ENCODE measurements at regions not wholly inside any gene's neighbourhood (a gene's known extent, or its start where the extent isn't known, plus 50 kb on each side); places are given as distances from the start of the nearest gene placed in this dataset.

DNA sequence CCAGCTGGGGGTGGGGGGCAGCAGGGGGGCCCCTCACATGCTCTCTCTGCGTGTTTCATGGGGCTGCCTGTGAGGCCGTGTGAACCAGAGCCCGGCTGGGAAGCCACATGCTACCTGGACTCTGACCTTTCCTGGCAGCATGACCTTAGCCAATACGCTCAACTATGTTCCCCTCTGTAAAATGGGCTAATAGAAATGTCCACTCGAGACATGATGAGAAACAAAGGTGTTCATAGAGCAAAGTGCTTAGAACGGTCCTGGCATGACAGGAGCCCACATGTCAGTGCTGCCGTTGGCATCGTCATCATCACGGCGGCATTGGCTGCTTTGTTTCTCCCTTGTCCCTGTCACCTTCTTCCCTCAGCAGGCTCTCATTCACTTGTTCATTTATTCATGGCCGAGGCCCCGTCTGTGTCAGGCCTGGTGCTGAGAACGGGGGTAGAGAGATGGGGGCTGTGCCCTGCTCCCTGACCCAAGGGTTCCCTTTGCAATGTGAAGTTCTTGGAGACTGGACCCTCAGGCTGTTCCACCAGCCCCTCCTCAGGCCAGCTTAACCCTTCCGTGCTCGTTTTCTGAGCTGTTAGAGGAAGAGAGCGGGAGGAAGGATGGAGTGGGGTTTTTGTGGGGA is 291.4 kb downstream of the SEC14L1 start:
- H3K79me2 ChIP-seq (ENCODE audit: control insufficient read depth in 1 of 2, insufficient read depth in 2 of 2, low read length in 2 of 2): peaks cover 0 to 65% of the 10 kb centered on the region in 2 experiments; a peak in 2 of 4 replicates
- CTCF ChIA-PET (ENCODE audit: partially characterized antibody): interaction anchor here (0.6 to 24.6 kb wide), 15 partner anchors 15 to 785 kb away, joined by 3 to 512 read pairs (median 5); no protein-coding TSS in a partner anchor
- no peak overlapping the region for H3K23ac ChIP-seq (ENCODE audit: insufficient read length)
- H3K14ac ChIP-seq (ENCODE audit: insufficient read length): no peak overlapping the region
- H3K4me2 ChIP-seq (ENCODE audit: insufficient read depth in 1 of 2, low read depth in 2 of 2, low read length in 2 of 2): no peak overlapping the region
- no peaks in the 10 kb centered on the region for H3K36me3 ChIP-seq (ENCODE audit: control insufficient read depth in 2 of 4, insufficient read depth in 4 of 4, low read length in 3 of 4)
- H2BK120ac ChIP-seq (replicated peaks; ENCODE audit: low read depth, low read length): no peak overlapping the region
- no peak overlapping the region for H3K4ac ChIP-seq (replicated peaks; ENCODE audit: insufficient read length, low read depth, low read length)
- no peaks in the 10 kb centered on the region for H3K23me2 ChIP-seq (ENCODE audit: low read depth, low read length)
- no peak overlapping the region for H2BK12ac ChIP-seq (ENCODE audit: low read depth, low read length)
- no peak overlapping the region for H3K56ac ChIP-seq (replicated peaks; ENCODE audit: insufficient read length, low read depth, low read length)
- H3K9ac ChIP-seq (replicated peaks in 1 of 4; ENCODE audit: extremely low read depth in 1 of 4, low read depth in 3 of 4, low read length in 3 of 4): no peak overlapping the region
- H2BK5ac ChIP-seq (ENCODE audit: low read depth, low read length): peak overlapping the region; percentile 9; the same call in 1 of the 2 replicates
- H2AFZ ChIP-seq (ENCODE audit: low read length): no peak overlapping the region
- H2AK5ac ChIP-seq (ENCODE audit: low read depth, low read length): no peak overlapping the region
- no peaks in the 10 kb centered on the region for H3K27me3 ChIP-seq (replicated peaks in 1 of 4; ENCODE audit: control insufficient read depth in 3 of 4, extremely low read depth in 1 of 4, insufficient read depth in 3 of 4, low read length in 3 of 4)
- H3K4me3 ChIP-seq (ENCODE audit: extremely low read depth in 1 of 4, insufficient read depth in 2 of 4, low read depth in 3 of 4, low read length in 4 of 4): no peak overlapping the region
- H3K18ac ChIP-seq (ENCODE audit: extremely low read depth, low read length): no peak overlapping the region
- no peak overlapping the region for H4K8ac ChIP-seq (ENCODE audit: extremely low read depth, insufficient read depth, low read length)
- peaks cover 0 to 61% (median 48%) of the 10 kb centered on the region in 4 experiments; a peak in 6 of 7 replicates for H3K4me1 ChIP-seq (replicated peaks in 1 of 4; ENCODE audit: control insufficient read depth in 3 of 4, insufficient read depth in 4 of 4, low read length in 3 of 4)
- H4K5ac ChIP-seq (ENCODE audit: insufficient read length, low read depth, low read length): no peak overlapping the region
- DNase-seq (ENCODE audit: low read depth in 1 of 2, low spot score in 2 of 2): no peak
- 76% methylated on average over 16 of the region's 16 CpGs; no CpG with 5 or more reads in 1 of the 2 experiments for WGBS, 2 experiments (ENCODE audit: extremely low coverage in 1 of 2, insufficient coverage in 1 of 2, insufficient read length in 1 of 2, insufficient replicate concordance in 2 of 2, low coverage in 1 of 2, low lambda C conversion rate in 2 of 2, missing lambda C conversion rate in 1 of 2)
- H2BK15ac ChIP-seq (ENCODE audit: low read length): no peak overlapping the region
- no peak overlapping the region for H2BK20ac ChIP-seq (ENCODE audit: low read length)
- no peak for FAIRE-seq
- H4K91ac ChIP-seq (replicated peaks; ENCODE audit: insufficient read length, low read length): no peak overlapping the region
- POLR2A ChIA-PET (ENCODE audit: partially characterized antibody): interaction anchor here (1.6 to 3.4 kb wide), 2 partner anchors 12 to 22 kb away, joined by 5 to 16 read pairs; no protein-coding TSS in a partner anchor
- peaks cover 28% of the 10 kb centered on the region for H3K79me1 ChIP-seq (ENCODE audit: low read depth, low read length)
- no peaks in the 10 kb centered on the region for H3K9me3 ChIP-seq (ENCODE audit: insufficient read depth in 2 of 2, low read depth in 1 of 2, low read length in 1 of 2)
- peaks cover 33 to 39% of the 10 kb centered on the region in 2 experiments for H4K20me1 ChIP-seq (replicated peaks in 1 of 2; ENCODE audit: control insufficient read depth in 1 of 2, insufficient read depth in 2 of 2, low read length in 2 of 2)
- H3K27ac ChIP-seq (ENCODE audit: low read depth, low read length): no peak overlapping the region
- TF ChIP-seq NRF1 (IDR thresholded peaks at IDR 0.05; ENCODE audit: low read depth, low read length) (no peak), POLR2AphosphoS5 (IDR thresholded peaks at IDR 0.05; ENCODE audit: low read depth, low read length) (no peak), SIRT6 (IDR thresholded peaks at IDR 0.05; ENCODE audit: low read length) (no peak), TBP (IDR thresholded peaks at IDR 0.05; ENCODE audit: low read depth, low read length) (no peak), EZH2 (IDR thresholded peaks at IDR 0.05; ENCODE audit: low read depth, low read length, severe bottlenecking) (no peak)
